ENCODE measurements at regions not wholly inside any gene's neighbourhood (a gene's known extent, or its start where the extent isn't known, plus 50 kb on each side); places are given as distances from the start of the nearest gene placed in this dataset.
"Not testable (repeated sequence)": the region's sequence is repeated elsewhere in the genome, so short reads cannot be mapped to it uniquely, and the experiment has no call there.

DNA sequence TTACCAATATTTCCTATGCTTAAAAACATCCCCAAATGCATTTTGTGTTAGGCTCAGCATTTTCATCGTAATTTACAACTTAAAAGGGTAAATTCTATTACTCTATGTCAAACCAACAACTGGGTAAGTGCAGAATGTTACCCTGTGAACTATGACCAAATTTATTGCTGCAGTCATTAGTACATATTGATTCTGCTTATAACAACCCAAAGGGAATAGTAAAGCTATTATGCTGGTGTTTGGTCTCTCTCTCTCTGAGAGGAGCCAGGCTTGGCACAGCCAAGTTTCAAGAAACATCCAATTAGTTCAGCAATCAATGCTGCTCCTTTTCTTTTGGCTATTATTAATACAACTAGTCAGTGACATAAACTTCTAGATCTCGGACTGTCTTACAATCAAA is 747.7 kb downstream of the CENPC start:
- DNase-seq: no peak

DNA sequence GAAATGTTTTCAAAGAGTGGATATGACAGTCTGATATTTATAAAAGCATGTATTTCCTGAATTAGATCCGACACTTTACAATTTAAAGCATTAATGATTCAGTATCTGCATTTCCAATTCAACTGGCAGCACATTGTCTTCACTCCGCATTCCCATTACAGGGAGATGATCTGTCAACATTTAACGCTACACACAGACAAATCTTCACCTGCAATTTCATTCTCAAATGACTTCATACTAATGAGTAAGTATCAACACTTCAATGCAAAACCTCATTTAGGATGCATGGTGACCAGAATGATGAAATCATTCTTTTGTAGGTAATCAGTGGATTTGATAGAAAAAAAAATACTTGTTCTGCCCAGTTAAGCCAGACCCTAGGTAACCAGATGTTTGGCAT is 749.6 kb downstream of the CENPC start:
- DNase-seq: no peak

DNA sequence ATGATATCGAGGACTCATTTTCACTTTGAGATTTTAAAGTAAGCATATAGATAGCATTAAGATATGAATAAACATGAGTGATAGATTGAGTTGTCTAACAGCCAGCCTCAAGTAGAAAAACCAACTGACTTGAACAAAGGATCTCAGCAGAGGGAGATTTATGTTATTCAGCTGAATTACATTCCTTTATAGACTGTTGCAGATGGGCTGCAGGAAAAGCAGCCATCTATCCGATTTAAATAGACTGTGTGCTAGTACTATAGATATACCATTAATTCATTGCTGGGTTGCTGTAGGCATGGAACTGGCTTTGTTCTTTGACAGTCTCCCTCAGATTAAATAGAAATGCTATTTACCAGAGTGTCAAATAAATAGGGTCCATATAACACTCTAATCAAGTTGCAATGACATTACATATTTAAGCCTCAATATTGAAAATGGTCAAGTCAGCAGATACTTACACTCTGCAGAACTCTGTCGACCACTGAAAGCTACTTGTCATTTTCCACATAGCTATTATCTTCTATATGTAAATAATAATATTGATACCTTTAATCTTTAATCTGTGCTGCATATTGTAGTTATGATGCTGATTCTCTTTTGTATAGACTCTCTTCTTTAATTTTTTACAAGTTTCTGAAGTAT is 750.8 kb downstream of the CENPC start:
- no peak for DNase-seq

DNA sequence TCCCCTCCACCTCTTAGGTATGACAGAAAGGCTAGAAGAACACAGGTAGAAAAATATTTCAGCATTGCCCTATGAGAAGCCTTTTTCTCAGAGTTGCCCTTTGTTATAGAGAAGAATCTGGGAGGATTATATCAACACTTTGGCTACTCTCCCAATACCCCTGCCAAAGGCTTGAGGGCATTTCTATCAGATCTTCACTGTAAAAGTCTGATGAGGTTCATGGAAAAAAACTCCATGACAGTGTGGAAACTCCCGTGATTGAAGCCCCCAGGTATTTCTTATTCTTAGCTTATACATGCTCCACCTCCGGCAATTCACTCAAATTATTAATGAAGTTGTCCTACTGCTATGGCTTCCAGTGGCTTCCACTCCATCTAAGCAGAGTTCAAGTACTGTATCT is 753.6 kb downstream of the CENPC start:
- DNase-seq: no peak

DNA sequence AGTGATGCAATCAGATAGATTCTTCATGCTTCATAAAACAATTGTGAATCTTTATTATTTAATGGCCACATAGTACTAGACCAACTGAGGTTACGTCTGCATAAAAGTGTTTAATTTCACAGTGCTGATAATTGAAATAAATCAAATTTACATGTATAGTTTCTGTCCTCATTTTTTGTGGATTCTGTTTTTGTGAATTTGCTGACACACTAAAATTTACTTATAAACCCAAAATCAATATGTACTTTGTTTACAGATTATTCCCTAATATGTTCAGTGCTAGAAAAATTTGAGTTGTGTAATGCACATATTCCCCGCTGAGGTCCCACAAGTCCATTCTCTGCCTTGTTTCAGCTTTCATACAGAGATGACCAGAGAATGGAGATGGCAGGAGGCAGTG is 759.8 kb downstream of the CENPC start:
- DNase-seq: no peak

DNA sequence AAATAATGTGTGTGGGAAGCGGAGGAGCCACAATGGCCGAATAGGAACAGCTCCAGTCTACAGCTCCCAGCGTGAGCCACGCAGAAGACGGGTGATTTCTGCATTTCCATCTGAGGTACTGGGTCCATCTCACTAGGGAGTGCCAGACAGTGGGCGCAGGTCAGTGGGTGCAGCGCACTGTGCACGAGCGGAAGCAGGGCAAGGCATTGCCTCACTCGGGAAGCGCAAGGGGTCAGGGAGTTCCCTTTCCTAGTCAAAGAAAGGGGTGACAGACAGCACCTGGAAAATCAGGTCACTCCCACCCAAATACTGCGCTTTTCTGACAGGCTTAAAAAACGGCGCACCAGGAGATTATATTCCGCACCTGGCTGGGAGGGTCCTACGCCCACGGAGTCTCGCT is 762.6 kb downstream of the CENPC start:
- DNase-seq: not testable (repeated sequence)

DNA sequence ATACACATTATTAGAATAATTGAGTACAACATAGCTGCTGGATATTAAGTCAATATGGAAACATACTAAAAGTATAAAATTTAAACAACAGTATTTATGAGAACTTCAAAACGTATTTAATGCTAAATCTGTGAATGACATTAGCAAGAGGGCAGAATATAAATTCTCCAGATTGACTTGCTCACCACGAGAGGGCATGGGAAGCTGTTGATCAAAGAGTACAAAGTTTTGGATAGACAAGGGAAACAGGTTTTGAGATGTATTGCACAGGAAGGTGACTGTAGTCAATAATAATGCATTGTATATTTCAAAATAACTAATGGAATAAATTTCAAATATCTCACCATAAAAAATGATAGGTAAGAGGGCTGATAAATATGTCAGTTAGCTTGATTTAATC is 768.2 kb downstream of the CENPC start:
- DNase-seq: no peak

DNA sequence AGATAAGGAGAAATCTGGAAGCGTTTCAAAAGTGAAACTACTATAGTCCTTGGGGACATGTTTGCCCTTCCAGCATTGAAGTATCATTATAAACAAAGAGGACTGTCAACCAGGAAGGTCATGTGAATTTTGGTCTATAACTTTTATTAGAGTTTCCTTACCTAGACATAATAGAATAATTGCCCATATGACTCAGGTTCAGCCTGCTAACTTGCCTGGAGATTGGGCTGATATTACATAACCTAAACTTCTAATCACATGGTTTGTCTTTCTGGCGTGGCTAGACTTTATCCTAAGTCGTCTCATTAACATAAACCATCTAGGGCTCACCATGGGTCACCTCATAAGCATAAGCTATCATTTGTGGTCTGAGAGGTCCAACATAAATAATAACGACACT is 775.9 kb downstream of the CENPC start:
- DNase-seq: no peak

DNA sequence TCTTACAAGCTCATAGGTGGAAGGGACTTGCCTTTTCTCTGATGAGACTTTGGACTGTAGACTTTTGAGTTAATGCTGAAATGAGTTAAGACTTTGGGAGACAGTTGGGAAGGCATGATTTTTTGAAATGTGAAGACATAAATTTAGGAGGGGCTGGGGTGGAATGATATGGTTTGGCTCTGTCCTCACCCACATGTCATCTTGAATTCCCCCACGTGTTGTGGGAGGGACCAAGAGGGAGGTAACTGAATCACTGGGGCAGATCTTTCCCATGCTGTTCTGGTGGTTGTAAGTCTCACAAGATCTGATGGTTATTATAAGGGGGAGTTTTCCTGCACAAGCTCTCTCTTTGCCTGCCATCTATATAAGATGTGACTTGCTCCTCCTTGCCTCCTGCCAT is 777.9 kb downstream of the CENPC start:
- no peak for DNase-seq

DNA sequence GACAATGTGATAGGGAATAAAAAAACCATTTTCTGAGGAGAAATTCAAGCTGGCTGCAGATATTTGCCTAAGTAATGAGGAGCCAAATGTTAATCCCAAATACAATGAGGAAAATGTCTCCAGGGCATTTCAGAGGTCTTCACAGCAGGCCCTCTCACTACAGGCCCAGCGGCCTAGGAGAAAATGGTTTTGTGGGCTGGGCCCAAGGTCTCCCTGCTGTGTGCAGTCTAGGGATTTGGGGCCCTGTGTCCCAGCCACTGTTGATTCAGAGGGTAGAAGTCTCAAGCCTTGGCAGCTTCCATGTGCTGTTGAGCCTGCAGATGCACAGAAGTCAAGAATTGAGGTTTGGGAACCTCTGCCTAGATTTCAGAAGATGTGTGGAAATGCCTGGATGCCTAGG is 778.7 kb downstream of the CENPC start:
- no peak for DNase-seq

DNA sequence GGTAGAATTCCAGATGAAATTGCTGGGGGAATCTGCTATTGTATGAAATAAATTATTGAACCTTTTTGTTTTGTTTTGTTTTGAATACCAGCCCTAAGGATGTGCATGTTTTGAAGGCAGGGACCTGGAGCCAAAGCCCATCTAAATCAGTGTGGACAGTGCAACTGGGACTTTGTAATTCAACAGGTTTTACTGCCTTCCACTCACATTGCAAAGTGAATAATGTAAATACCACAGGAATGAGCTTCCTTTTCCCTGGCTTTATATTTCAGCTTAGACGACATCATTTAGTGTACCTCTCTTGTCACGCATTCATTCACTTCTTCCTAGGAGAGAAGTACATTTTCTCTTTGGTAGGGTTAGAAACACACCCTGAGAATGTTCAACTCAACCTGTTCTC is 795.0 kb downstream of the CENPC start:
- DNase-seq: no peak

DNA sequence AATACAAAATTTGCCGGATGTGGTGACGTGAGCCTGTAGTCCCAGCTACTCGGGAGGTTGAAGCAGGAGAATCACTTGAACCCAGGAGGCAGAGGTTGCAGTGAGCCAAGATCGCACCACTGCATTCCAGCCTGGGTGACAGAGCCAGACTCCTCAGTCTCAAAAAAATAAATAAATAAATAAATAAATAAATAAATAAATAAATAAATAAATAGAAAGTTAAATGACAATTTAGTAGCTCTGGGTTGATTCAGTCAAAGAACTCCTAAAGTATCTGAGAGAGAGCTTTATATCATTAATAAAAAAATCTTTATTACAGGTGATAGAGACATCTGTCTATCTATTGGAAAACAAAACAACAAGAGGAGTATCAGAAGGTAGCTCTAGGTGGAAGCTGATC is 798.4 kb downstream of the CENPC start:
- not testable (repeated sequence) for DNase-seq

DNA sequence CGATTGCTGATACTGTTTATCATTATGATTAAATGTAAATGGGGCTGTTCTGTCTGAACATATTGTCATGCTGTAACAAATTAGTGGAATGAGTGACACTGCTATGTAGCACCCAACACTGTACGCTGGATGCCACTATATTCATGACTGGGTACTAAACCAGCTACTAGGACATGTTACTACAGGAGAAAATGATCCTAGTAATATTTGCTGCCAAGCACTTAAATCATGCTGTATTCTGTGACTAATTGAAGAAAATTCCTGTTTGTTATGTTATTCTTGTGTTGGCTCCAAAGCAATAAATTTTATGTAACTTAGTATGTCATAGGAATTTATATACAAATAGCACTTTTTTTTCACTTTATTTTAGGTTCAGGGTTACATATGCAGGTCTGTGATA is 804.2 kb downstream of the CENPC start:
- DNase-seq: no peak

DNA sequence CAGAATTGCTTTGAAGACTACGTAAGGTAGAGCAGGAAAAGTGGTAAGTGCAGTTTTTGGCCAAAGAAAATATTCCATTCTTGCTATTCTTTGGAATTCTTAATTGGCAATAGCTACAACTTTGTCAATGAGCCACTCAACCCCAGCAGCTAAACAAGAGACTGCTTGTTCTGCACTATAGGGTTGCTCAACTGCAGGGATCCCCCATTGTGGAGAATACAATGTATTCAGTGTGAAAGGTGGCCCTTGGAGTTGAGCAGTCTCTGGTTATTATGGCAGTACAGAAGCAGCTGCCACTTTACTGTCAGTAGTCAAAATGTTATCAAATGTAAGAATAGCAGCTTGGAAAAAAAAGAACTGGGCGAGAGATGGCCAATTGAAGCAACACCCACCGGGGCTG is 808.7 kb downstream of the CENPC start:
- DNase-seq: no peak

DNA sequence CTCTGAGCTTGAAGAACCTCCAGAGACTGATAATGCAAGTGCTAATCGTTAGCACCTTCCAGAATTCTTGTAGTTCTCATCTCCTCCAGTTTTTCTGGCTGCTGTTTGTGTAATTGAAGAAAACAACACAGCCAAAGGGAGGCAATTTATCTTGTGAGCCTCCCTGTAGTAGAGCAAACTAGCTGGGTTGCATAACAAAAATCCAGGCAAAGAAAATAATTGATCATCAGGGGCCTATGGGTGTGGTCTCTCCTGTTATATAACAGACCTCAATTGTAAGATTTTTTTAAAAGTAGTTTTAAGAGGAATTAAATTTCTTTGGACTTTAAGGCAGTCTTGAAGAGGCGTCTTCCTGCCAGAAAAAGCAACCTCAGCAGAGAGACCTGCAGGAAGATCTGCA is 817.0 kb downstream of the CENPC start:
- DNase-seq: no peak

DNA sequence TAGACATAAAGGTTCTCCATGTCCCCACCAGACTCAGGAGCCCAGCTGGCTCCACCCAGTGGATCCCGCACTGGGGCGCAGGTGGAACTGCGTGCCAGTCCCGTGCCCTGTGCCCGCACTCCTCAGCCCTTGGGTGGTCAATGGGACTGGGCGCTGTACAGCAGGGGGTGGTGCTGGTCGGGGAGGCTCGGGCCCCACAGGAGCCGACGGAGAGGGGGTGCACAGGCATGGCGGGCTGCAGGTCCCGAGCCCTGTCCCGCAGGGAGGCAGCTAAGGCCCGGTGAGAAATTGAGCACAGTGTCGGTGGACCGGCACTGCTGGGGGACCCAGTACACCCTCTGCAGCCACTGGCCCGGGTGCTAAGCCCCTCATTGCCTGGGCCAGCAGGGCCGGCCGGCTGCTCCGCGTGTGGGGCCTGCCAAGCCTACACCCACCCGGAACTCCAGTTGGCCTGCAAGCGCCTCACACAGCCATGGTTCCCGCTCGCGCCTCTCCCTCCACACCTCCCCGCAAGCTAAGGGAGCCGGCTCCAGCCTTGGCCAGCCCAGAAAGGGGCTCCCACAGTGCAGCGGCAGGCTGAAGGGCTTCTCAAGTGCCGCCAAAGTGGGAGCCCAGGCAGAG is 832.9 kb downstream of the CENPC start:
- DNase-seq: not testable (repeated sequence)

DNA sequence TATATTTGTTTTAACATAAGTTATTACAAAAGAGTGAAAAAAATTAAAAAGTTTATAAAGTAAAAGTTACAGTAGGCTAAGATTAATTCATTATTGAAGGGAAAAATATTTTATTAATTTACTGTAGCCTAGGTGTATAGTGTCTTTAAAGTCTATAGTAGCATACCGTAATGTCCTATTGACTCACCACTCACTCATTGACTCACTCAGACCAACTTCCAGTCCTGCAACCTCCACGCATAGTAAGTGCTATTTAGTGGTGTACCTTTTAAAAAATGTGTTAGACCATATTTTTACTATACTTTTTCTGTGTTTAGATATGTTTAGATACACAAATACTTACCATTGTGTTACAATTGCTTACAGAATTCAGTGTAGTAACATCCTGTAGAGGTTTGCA is 841.1 kb downstream of the CENPC start:
- no peak for DNase-seq

DNA sequence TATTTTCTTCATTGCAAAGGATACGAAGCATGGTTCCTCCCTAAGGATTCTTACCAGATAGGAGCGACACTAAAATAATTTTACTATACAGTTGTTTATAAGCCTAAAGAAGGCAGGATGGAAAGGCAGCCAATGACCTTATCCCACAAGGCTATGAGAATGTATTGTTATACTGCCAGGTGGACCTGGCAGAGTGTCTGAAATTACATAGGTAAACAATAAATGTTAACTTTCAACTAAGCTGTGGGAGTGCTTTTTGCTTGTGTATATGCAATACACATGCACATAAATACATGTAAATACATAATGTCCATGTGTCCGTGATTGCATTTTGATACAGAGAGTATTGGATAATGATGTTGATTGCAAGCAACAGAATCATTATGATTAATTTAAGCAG is 850.6 kb downstream of the CENPC start:
- no peak for DNase-seq

DNA sequence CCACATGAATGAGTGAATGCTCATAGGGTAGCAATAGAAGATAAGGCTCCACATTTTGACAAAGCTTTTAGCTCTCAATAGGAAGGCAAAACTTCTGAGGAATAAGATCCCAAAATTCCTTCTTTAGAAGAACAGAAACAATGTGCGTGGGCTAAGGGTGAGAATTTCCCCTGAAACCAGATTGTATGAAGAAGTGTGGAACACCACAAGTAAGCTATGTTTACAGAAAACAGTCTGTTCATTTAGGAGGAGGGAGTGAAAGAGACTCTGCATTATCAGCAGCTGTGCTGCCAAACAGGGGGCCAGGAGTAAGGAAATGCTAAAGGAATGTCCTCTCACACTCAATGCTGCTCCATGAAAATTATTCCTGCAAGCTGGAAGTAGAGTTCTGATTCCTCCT is 851.6 kb downstream of the CENPC start:
- no peak for DNase-seq

DNA sequence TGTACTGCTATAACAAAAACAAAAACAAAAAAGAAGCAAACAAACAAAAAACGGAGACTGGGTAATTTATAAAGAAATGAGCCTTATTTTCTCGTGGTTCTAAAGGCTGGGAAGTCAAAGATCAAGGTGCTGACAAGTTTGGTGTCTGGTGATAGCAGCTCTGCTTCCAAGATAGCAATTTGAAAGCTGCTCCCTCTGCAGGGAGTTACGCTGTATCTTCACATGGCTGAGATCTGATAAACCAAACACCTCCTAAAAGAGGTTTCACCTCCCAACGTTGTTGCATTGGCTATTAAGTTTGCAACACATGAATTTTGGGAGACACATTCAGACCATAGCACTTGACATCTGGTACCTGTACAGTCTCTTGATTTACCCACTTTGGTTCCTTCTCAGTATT is 854.2 kb downstream of the CENPC start:
- DNase-seq: no peak

DNA sequence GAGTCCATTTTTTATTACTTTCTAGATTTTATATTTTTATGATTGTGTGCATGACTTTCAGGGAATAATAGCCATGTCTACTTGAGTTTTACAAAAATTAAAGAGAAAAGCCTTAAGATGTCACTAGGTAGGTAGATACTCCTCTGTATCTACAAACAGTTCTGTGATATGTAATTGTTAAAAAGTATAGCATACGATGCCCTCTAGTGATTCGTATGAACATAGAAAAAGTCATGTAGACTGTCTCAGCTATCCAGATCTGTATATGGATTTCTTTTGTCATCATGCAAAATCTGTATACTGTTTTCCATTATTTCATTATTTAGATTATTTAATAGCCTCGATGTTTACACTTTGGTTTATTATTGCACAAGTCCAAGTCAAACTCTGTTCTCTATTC is 856.6 kb downstream of the CENPC start:
- DNase-seq: no peak

DNA sequence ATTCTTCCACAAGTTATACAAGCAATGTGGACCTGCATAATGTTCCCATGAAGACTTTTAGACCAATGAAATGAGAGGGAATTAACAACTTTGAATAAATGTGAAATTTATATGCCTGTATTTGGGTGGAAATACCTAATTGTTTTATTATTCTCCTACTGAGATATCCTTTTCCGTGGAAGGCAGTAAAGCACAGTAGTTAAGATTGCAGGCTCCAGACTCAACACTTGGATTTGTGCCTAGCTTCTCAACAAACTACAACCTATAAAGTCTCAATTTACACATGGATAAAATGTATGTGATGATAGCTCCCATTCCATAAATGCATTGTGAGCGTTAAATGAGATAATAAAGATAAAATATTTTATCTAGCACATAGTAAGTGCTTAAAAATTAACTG is 857.8 kb downstream of the CENPC start:
- no peak for DNase-seq

DNA sequence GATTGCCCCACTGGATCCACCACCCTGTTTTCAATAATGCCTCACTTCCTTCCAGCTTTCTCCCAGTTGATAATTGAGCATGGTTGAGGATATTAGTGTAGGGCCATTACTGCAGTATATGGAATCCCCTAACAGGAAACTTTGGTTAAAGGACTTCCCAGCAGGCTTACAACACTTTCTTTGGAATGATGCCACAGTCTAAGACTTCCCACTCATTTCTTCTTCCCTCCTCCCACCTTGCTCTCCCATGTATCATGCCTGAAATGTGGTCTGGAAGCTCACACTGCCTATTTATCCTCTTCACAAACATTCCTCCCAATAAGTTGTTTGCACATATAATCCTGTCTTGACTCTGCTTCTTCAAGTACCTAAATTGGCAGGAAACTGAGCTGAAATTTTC is 863.3 kb downstream of the CENPC start:
- DNase-seq: no peak

DNA sequence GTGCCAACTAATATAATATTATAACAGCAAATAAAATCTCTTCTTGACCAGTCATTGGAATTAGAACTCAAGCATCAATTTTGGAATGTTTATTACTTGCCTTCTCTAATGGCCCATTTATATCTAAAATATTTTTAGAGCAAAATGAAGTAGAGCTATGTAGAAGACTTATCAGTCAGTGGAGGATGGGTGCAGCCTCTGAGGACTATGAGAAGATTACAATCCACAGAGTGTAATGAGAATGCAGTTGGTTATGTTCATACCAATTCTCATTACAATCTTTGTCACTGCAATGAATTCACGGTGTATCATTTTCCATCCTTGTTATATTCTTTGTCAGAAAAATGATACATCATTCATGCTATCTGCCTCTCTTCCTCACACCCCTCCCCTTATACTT is 878.1 kb downstream of the CENPC start:
- DNase-seq: no peak

DNA sequence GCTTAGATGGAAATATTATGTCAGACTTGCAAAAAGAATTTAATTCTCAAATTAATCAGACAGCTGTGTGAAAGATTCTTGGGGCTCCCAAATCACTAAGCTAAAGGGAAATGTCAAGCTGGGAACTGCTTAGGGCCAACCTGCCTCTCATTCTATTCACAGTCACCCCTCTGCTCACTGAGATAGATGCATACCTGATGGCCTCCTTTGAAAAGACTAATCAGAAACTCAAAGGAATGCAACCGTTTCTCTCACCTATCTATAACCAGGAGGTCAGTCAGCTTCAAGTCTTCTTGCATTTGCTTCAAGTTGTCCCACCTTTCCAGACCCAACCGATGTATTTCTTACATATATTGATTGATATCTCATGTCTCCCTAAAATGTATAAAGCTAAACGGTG is 882.7 kb downstream of the CENPC start:
- DNase-seq: no peak
